GM19238 (cell line): ENCODE measurements at regions not wholly inside any gene's neighbourhood (a gene's known extent, or its start where the extent isn't known, plus 50 kb on each side); places are given as distances from the start of the nearest gene placed in this dataset.

Experiments
- DNase-seq: peaks from one replicate; pipeline ENCODE4 v3.0.0; 2011; ENCODE audit warnings: low spot score; ENCODE audit not compliant: insufficient read length

DNA sequence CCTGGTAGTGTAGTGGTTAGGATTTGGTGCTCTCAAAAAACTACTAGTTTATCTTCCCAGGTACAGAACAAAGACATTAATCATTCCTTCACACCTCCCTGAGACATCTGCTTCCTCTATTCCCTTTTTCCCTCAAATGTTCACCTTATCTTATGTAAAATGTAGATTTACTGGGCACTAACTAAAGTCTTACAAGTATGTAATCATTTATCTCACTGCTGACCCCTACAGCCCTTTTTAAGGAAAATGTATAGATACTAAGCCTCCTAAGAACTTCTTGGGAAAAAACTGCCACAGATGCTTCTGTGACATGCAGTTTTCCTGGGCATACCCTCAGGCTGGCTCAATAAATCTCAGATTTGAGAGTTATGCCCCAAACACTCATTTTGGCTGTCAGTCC is 50.8 kb upstream of the NEK7 start:
- DNase-seq = no peak
